Lung (tissue), 11 donors: ENCODE measurements at regions not wholly inside any gene's neighbourhood (a gene's known extent, or its start where the extent isn't known, plus 50 kb on each side); places are given as distances from the start of the nearest gene placed in this dataset.

Experiments used
- ATAC-seq: fragments of 200-7000 bp; cut with Tn5 transposase; one replicate; pipeline ENCODE4 v1.9.1; 2020; ENCODE audit warnings: moderate number of reproducible peaks; ENCODE audit not compliant: insufficient read depth, low FRiP score
- DNase-seq, 3 donors: peaks; one replicate each; pipeline ENCODE4 v3.0.0-alpha.2; 2013 to 2017
- H3K27ac ChIP-seq, 2 donors: one replicate each; pipeline ENCODE4 v1.5.1; 2013; ENCODE audit warnings: mild to moderate bottlenecking in 2 of 2, moderate library complexity in 2 of 2, control low read depth in 1 of 2, inconsistent platforms in 1 of 2, low read depth in 1 of 2, low read length in 1 of 2
- H3K27me3 ChIP-seq, 3 donors: one replicate each; pipeline ENCODE4 v1.5.1; 2013; ENCODE audit warnings: low read length in 2 of 3; ENCODE audit not compliant: control insufficient read depth in 3 of 3, insufficient read depth in 3 of 3
- H3K36me3 ChIP-seq, 4 donors: one replicate each; pipeline ENCODE4 v1.5.1; 2013; ENCODE audit warnings: low read length in 4 of 4, mild to moderate bottlenecking in 1 of 4, moderate library complexity in 1 of 4; ENCODE audit not compliant: control insufficient read depth in 4 of 4, insufficient read depth in 4 of 4
- H3K4me1 ChIP-seq, 5 donors: one replicate each; pipeline ENCODE4 v1.5.1; 2013; ENCODE audit warnings: low read length in 5 of 5, mild to moderate bottlenecking in 2 of 5, moderate library complexity in 1 of 5; ENCODE audit not compliant: control insufficient read depth in 5 of 5, insufficient read depth in 5 of 5
- H3K4me3 ChIP-seq: one replicate; pipeline ENCODE4 v1.5.1; 2013; ENCODE audit warnings: mild to moderate bottlenecking, control low read depth, moderate library complexity
- H3K9ac ChIP-seq, 2 donors: one replicate each; pipeline ENCODE4 v1.5.1; 2013; ENCODE audit warnings: low read length in 2 of 2, control low read depth in 1 of 2; ENCODE audit not compliant: insufficient read depth in 1 of 2
- H3K9me3 ChIP-seq, 4 donors: one replicate each; pipeline ENCODE4 v1.5.1; 2013; ENCODE audit warnings: low read length in 3 of 4, mild to moderate bottlenecking in 1 of 4, moderate library complexity in 1 of 4; ENCODE audit not compliant: control insufficient read depth in 4 of 4, insufficient read depth in 3 of 4
- CTCF ChIP-seq: IDR thresholded peaks from 2 replicates; pipeline ENCODE4 v1.5.1; 2012; ENCODE audit warnings: mild to moderate bottlenecking; ENCODE audit errors: control extremely low read depth, extremely low read depth
- WGBS, 2 donors: extraction: QIAGEN DNeasy Blood & Tissue Kit; methylation state at CpG; one replicate each; pipeline ENCODE4 v1.1.7; 2013; 5-methylcytosine and 5-hydroxymethylcytosine counted together
- donor health status: control.
- donor health status: control.
- donor health status: Bipolar disorder and iron deficiency.
- donor health status: healthy.
- donor health status: DM: yes; HTN: yes; CAD: no.

- DNase-seq (no peak), ATAC-seq (no peak)
- H3K36me3 ChIP-seq, result no peaks in the 10 kb centered on the region
- 85 to 94% methylated on average over 3 of the region's 3 CpGs for WGBS, 2 donors
- TF ChIP-seq CTCF, result no peak
- no peak overlapping the region for H3K9ac ChIP-seq
- no peak overlapping the region for H3K4me3 ChIP-seq
- no peaks in the 10 kb centered on the region for H3K9me3 ChIP-seq
- no peak overlapping the region for H3K27ac ChIP-seq
- no peaks in the 10 kb centered on the region for H3K4me1 ChIP-seq
- H3K27me3 ChIP-seq, result no peaks in the 10 kb centered on the region
These were observed 257.3 kb downstream of the OGFRL1 start for GRCh38 chr6:71545905-71546304.

- H3K9me3 ChIP-seq, result peaks cover 0 to 9% (median under 1%) of the 10 kb centered on the region in 4 donors
- ATAC-seq (no peak), DNase-seq (no peak)
- no peak overlapping the region for H3K27ac ChIP-seq
- H3K36me3 ChIP-seq, result no peaks in the 10 kb centered on the region
- H3K4me3 ChIP-seq, result no peak overlapping the region
- H3K27me3 ChIP-seq, result no peaks in the 10 kb centered on the region
- 93 to 99% methylated on average over 3 of the region's 3 CpGs for WGBS, 2 donors
- no peaks in the 10 kb centered on the region for H3K4me1 ChIP-seq
- no peak overlapping the region for H3K9ac ChIP-seq
- no peak for TF ChIP-seq CTCF
These were observed 263.2 kb downstream of the OGFRL1 start for GRCh38 chr6:71551798-71552197.

DNA sequence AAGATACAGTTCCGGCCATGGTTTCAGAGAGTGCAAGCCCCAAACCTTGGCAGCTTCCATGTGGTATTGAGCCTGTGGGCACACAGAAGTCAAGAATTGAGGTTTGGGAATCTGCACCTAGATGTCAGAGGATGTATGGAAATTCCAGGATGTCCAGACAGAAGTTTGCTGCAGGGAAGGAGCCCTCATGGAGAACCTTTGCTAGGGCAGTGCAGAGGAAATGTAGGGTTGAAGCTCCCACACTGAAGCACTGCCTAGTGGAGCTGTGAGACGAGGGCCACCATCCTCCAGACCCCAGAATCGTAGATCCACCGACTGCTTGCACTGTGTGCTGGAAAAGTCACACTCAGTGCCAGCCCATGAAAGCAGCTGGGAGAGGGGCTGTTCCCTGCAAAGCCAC lies 267.5 kb downstream of the OGFRL1 start:
- no peak for ATAC-seq

More for the DNA sequence above, 267.5 kb downstream of the OGFRL1 start:
- no peaks in the 10 kb centered on the region for H3K4me1 ChIP-seq
- H3K27ac ChIP-seq, result no peak overlapping the region
- no peaks in the 10 kb centered on the region for H3K36me3 ChIP-seq
- no peak for DNase-seq
- no peak for TF ChIP-seq CTCF
- H3K9me3 ChIP-seq, result peaks cover 0 to 22% (median 5%) of the 10 kb centered on the region in 4 donors
- no peak overlapping the region for H3K4me3 ChIP-seq
- no peaks in the 10 kb centered on the region for H3K27me3 ChIP-seq
- WGBS, 2 donors, result 86 to 87% methylated on average over 4 of the region's 4 CpGs
- H3K9ac ChIP-seq, result no peak overlapping the region
